SU-DHL-6 (cell line): ENCODE measurements at regions not wholly inside any gene's neighbourhood (a gene's known extent, or its start where the extent isn't known, plus 50 kb on each side); places are given as distances from the start of the nearest gene placed in this dataset.

Source experiments
- EZH2phosphoT487 ChIP-seq: fragments of 200-600 bp; sonication (generic), shearing (Covaris generic); conservative IDR thresholded peaks from 2 replicates; pipeline ENCODE4 v1.6.1; 2018; ENCODE audit warnings: mild to moderate bottlenecking, antibody characterized with exemption, low read length, moderate library complexity, mixed read lengths
- TF ChIP-seq, protein P1 (sequence below): fragments of 200-600 bp; sonication (generic); IDR thresholded peaks from one replicate; pipeline ENCODE4 v1.5.1; 2017; ENCODE audit warnings: antibody characterized with exemption, mild to moderate bottlenecking, low read length, moderate library complexity; ENCODE audit not compliant: insufficient read depth, poor library complexity, severe bottlenecking

DNA sequence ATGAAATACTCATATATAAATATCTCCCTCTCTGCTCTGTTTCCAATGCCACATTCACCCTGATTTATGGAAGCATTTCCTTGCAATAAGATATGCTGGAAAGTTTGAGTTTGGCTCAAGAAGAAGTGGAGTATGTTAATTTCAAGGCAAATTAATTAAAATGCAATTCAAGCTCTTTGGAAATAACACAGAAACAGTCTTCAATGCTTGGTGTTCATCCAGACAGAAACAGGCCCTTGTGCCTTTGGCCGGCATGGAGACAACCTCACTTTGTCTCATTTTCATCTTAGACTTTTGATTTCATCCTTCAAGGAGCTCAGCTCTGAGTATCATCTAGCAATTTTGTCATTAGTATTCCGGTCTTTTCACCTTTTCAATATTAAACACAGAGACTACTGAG, 210.0 kb downstream of the C16orf95 start:
- TF ChIP-seq, protein P1, sequence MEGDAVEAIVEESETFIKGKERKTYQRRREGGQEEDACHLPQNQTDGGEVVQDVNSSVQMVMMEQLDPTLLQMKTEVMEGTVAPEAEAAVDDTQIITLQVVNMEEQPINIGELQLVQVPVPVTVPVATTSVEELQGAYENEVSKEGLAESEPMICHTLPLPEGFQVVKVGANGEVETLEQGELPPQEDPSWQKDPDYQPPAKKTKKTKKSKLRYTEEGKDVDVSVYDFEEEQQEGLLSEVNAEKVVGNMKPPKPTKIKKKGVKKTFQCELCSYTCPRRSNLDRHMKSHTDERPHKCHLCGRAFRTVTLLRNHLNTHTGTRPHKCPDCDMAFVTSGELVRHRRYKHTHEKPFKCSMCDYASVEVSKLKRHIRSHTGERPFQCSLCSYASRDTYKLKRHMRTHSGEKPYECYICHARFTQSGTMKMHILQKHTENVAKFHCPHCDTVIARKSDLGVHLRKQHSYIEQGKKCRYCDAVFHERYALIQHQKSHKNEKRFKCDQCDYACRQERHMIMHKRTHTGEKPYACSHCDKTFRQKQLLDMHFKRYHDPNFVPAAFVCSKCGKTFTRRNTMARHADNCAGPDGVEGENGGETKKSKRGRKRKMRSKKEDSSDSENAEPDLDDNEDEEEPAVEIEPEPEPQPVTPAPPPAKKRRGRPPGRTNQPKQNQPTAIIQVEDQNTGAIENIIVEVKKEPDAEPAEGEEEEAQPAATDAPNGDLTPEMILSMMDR: no peak
- no peak for TF ChIP-seq EZH2phosphoT487
